GM19468 (cell line): ENCODE measurements at regions not wholly inside any gene's neighbourhood (a gene's known extent, or its start where the extent isn't known, plus 50 kb on each side); places are given as distances from the start of the nearest gene placed in this dataset.

Experiments used
- ATAC-seq: cut with Tn5 transposase; IDR thresholded peaks from one replicate; pipeline ENCODE4 v1.9.1; 2021; ENCODE audit warnings: mild to moderate bottlenecking, moderate library complexity, moderate number of reproducible peaks; ENCODE audit not compliant: unreplicated experiment; ENCODE audit errors: extremely low read depth

GRCh38 chr9:23255346-23255745 is 570.7 kb downstream of the ELAVL2 start:
- ATAC-seq: no peak

GRCh38 chr9:23258569-23258968 is 567.5 kb downstream of the ELAVL2 start:
- ATAC-seq: no peak

- no peak for ATAC-seq
Observed at GRCh38 chr9:23278561-23278960, 547.5 kb downstream of the ELAVL2 start.

- ATAC-seq: no peak
Observed at GRCh38 chr9:23287390-23287789, 538.6 kb downstream of the ELAVL2 start.

- ATAC-seq: no peak
Observed at GRCh38 chr9:23288545-23288944, 537.5 kb downstream of the ELAVL2 start.

- ATAC-seq: no peak
Observed at GRCh38 chr9:23290973-23291372, 535.1 kb downstream of the ELAVL2 start.

- no peak for ATAC-seq
Observed at GRCh38 chr9:23302281-23302680, 523.8 kb downstream of the ELAVL2 start.

- no peak for ATAC-seq
Observed at GRCh38 chr9:23306731-23307130, 519.3 kb downstream of the ELAVL2 start.

GRCh38 chr9:23307731-23308513 is 518.1 kb downstream of the ELAVL2 start:
- no peak for ATAC-seq

- ATAC-seq: no peak
Observed at GRCh38 chr9:23309800-23310199, 516.2 kb downstream of the ELAVL2 start.

GRCh38 chr9:23314247-23314646 is 511.8 kb downstream of the ELAVL2 start:
- ATAC-seq: no peak

- no peak for ATAC-seq
Observed at GRCh38 chr9:23319092-23319491, 506.9 kb downstream of the ELAVL2 start.

GRCh38 chr9:23321049-23321448 is 505.0 kb downstream of the ELAVL2 start:
- no peak for ATAC-seq

GRCh38 chr9:23322392-23322791 is 503.6 kb downstream of the ELAVL2 start:
- ATAC-seq: no peak

- ATAC-seq: no peak
Observed at GRCh38 chr9:23324511-23324910, 501.5 kb downstream of the ELAVL2 start.

- no peak for ATAC-seq
Observed at GRCh38 chr9:23326597-23326996, 499.4 kb downstream of the ELAVL2 start.

- ATAC-seq: no peak
Observed at GRCh38 chr9:23341346-23341745, 484.7 kb downstream of the ELAVL2 start.

- ATAC-seq: no peak
Observed at GRCh38 chr9:23342291-23342690, 483.7 kb downstream of the ELAVL2 start.

GRCh38 chr9:23343226-23343625 is 482.8 kb downstream of the ELAVL2 start:
- ATAC-seq: no peak

GRCh38 chr9:23361096-23361495 is 464.9 kb downstream of the ELAVL2 start:
- no peak for ATAC-seq

GRCh38 chr9:23372703-23373102 is 453.3 kb downstream of the ELAVL2 start:
- no peak for ATAC-seq

- ATAC-seq: no peak
Observed at GRCh38 chr9:23375511-23375910, 450.5 kb downstream of the ELAVL2 start.
